GM18499 (cell line): ENCODE measurements at regions not wholly inside any gene's neighbourhood (a gene's known extent, or its start where the extent isn't known, plus 50 kb on each side); places are given as distances from the start of the nearest gene placed in this dataset.
"Not testable (repeated sequence)": the region's sequence is repeated elsewhere in the genome, so short reads cannot be mapped to it uniquely, and the experiment has no call there.

ENCODE experiments used
- ATAC-seq: cut with Tn5 transposase; IDR thresholded peaks from one replicate; pipeline ENCODE4 v1.9.1; 2021; ENCODE audit warnings: moderate number of reproducible peaks; ENCODE audit not compliant: insufficient read depth, unreplicated experiment

DNA sequence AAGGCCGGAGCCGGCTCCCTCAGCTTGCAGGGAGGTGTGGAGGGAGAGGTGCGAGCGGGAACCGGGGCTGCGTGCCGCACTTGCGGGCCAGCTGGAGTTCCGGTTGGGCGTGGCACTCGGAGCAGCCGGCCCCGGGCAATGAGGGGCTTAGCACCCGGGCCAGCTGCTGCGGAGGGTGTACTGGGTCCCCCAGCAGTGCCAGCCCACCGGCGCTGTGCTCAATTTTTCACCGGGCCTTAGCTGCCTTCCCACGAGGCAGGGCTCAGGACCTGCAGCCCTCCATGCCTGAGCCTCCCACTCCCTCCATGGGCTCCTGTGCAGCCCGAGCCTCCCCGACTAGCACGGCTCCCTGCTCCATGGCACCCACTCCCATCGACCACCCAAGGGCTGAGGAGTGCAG is 62.2 kb upstream of the ANKRD55 start:
- not testable (repeated sequence) for ATAC-seq

DNA sequence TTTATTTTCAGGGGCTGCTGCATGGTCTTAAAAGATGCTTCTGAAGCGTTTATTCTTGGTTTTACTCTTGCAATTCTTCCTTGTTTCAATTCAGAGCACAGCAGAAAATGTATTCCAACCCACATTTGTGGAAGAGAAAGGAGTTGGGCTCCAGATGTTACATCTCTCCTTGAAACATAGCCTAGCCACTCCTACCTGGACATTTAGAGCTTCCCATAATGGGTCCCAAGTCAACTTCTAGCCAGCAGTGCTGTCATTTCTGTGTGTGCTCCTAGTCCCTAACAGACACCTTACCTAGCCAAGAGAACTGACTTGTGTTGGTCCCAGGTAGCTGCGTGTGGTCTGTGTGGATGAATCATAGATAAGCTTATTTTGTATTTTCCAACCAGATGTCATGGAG is 61.2 kb upstream of the ANKRD55 start:
- no peak for ATAC-seq

DNA sequence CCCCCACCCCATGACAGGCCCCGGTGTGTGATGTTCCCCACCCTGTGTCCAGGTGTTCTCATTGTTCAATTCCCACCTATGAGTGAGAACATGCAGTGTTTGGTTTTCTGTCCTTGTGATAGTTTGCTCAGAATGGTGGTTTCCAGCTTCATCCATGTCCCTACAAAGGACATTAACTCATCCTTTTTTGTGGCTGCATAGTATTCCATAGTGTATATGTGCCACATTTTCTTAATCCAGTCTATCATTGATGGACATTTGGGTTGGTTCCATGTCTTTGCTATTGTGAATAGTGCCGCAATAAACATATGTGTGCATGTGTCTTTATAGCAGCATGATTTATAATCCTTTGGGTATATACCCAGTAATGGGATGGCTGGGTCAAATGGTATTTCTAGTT is 59.7 kb upstream of the ANKRD55 start:
- not testable (repeated sequence) for ATAC-seq

DNA sequence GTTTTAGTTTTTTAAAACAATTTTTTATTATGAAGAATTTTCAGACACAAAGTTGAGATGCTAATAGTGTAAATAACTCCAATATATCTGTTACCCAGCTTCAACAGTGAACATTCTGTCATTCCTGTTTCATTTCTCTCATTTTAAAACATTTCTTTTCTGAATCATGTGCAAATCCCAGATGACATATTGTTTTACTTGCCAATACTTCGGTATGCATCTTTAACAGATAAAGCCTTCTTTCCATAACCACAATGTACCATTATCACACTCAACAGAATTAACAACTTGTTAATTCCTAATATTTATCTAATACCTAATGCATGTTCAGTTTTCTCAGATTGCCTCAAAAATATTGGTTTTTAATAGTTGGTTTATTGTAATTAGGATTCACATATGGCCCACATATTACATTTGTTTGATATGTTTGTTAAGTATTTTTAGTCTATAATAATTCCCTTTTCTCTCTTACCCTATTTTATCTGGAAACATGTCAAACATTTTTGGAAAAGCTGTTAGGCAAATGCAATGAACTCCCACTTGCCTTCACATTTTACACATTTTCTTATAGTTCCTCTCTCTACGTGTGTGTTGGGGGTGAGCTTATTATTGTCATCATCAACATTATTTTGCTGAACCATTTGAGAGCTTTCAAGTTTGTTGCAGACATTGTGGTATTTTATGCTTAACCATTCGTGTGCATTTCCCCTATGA is 58.7 kb upstream of the ANKRD55 start:
- no peak for ATAC-seq

DNA sequence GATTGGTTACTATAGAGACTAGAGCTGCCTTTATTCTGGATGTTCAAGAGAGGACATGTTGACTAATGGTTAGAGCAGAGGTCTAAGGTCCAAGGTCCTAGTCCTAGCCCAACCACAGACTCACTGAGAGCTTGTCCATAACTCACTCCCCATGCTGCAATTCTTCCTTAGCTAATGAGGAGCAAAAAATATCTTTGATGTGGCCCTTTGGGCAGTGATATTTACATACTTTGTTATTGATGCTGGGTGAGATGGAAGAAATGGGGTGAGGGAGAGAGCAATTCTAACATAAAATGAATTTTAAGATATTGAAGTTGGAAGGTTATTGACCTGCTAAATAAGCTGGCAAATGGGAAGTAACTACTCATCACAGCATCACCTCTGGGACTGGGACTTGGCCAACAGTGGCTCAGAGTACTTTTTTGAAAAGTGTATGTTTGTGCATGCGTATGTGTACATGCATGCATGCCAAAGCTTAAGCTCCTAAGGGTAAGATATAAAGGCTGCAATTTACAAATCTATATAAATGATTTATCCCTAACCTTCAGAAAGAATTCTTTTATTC is 58.0 kb upstream of the ANKRD55 start:
- no peak for ATAC-seq

DNA sequence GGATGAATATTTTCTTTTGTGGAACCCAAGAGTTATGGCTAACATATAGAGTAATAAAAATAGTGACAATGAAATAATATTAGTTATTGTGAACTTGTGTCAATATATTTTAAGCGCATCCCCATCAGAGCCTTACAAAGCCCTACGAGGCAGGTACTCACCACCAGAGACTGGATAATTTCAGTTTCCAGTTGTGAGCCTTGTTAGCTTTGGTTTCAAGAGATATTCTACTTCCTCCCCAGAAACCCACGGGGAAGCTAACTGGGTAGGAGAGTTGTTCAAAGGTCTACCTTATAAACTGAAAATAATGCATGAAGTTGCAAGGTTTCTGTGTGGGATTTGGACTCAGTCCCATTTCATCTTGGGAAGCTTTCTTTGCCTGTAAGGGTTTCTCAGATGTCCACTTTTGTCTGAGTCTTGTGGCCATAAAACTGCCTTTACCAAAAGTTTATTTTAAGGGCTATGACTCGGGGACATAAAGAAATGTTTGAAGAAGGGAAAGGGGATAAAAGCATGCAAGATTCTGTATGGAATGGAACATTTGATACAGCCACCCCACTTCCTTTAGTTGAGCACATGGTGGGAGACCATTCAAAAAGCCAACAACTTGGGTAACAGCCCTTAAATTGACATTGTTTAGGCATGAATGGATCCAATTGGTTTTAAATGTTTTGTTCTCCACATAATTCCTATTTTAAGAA is 57.4 kb upstream of the ANKRD55 start:
- ATAC-seq: no peak

DNA sequence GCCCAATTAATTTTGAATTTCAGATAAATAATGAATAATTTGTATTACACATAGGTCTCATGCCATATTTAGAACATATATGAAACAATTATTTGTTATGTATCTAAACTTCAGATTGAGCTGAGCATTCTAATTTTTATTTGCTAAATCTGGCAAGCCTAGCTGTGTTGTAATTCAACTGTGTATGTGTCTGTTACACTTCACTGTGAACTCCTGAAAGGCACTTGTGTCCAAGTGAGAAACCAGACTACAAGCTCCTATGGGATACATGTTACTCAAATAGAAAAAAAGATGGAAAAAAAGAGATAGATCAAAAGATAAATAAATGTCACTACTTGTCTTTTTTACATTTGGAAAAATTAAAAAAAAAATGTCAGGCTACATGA is 56.5 kb upstream of the ANKRD55 start:
- ATAC-seq: no peak

DNA sequence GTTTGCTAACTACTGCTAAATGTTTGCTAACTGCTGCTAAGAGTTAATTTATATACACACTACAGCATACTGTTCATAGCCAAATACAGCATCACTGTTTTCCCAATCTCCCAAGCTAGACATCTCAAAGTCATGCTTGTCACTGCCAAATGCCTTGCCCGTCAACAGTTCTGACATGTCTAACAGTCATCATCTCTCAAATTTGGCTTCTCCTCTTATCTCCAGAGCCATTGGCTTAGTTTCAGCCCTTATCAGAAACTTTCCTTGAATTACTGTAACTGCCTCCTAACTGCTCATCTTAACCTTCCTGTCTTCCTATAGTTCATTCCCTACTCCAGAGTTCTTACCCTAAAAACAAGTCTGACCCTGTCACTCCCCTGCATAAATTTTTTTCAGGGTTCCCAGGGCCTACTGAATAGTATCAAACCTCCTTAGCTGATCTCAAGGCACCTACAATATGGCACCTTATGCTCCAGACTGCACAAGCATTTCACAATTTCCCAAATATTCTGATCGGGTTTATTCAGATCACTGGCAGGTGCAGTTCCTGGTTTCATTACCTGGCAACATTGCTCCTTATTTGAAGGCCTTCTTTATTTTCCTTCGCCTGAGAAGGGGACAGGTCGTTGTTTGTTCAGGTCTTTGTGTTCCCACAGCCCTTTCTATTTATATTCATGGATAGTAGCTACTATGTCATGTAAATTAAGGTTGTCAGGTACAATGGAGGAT is 55.9 kb upstream of the ANKRD55 start:
- no peak for ATAC-seq

DNA sequence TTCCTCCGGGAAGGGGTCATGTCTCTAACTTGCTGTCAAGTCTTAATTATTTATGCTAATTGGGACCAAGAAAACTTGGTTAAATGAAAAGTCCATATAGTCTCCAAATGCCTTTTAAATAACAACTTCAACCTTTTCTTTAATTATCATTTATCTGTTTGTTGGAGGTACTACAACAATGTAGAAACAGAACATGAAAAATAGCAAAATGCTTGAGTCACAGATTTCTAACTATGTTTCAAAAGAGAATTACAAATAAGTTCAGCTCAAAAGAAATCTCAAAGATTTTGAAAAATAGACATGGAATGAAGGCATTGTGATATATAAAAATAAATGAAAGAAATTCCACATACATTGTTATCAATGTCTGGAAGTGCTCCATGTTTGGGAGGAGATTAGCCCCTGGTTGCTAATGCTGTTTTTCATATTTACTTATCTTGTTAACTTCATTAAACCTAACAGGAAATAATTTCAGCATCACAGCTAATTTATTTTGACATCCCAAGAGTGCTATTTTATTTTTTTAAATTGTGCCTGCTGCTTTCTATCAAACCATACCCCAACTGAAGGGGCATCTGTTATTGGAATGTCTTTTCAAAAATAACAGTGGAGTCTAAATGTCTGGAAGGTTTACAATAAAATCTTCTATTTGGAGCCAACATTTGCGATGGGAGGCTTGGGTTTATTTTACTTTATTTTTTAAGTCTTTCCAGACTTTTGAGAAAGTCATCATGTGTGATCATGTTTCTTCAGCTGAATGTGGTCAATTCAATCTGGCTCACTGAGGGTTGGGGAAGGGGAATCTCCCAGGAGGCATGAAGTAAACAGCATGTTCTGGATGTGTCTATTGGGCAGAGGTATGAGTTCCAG is 53.1 kb upstream of the ANKRD55 start:
- ATAC-seq: no peak

DNA sequence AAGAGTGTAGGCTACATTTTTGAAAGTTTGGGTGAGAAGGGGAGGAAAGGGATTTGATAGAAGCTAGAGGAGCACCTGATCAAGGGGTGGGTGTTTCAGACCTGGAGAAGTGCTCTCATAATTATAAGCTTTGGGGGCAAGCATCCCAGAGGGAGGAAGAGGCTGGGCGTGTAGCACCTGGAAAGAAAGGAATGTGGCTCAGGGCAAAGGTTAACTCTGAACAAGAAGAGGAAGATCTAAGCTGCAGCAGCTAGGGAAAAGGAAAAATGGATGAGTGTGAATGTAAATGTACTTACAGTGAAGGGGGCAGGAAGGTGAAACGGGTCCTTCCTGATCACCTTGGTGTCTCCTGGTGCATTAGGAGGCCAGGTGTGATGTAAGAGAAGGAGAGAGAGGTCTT is 49.8 kb upstream of the ANKRD55 start:
- ATAC-seq: no peak
